GM12874 (cell line): ENCODE measurements at regions not wholly inside any gene's neighbourhood (a gene's known extent, or its start where the extent isn't known, plus 50 kb on each side); places are given as distances from the start of the nearest gene placed in this dataset.

ENCODE experiments used
- CTCF ChIP-seq: IDR thresholded peaks from 2 replicates; pipeline ENCODE4 v1.5.1; 2011; ENCODE audit warnings: low read depth, mild to moderate bottlenecking, control low read depth, low read length, moderate library complexity; ENCODE audit not compliant: insufficient read depth

- no peak for TF ChIP-seq CTCF
Measured at GRCh38 chr4:20386001-20386740, 134.5 kb downstream of the SLIT2 start.

DNA sequence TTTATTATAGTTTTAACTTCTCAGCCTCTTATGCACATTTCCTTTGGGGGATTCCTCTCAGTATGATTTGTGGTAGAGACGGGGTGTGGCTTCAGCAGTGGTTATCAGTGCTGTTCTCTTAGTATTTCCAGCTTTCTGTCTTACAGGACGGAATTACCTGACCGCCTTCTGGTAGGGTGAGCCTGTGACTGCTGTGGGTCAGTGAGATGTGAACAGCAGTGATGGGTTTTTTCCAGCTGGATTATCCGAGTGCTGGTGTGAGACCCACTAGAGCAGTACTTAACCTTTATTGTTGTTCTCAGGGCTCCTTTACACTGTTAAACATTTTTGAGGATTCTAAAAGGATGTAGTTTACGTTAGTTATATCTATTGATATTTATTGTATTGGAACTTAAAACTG is 135.2 kb downstream of the SLIT2 start:
- TF ChIP-seq CTCF: no peak

DNA sequence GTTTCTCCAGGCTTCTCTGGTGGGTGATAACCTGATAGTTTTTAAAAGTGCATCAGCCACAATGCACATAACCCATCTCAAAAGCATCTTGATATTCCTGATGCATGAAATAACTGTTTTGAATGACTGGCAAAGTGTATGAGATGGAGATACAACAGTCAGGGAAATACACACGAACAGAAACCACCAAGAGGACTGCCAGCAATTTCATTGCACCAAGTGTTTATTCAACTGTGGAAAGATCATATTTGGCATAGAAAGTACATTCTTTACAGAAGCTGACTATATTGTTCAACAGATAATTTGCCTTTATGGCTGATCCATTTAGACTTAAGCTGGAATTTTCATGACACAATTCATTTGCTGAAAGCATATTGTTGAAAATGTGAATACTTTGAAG is 139.5 kb downstream of the SLIT2 start:
- no peak for TF ChIP-seq CTCF

- TF ChIP-seq CTCF: no peak
Measured at GRCh38 chr4:20391912-20392311, 140.2 kb downstream of the SLIT2 start.

- no peak for TF ChIP-seq CTCF
Measured at GRCh38 chr4:20393486-20394100, 141.9 kb downstream of the SLIT2 start.

- TF ChIP-seq CTCF: no peak
Measured at GRCh38 chr4:20394512-20394911, 142.8 kb downstream of the SLIT2 start.

GRCh38 chr4:20395160-20395773 is 143.6 kb downstream of the SLIT2 start:
- peak; percentile 64; the same call in 1 of the 2 replicates for TF ChIP-seq CTCF
